ENCODE measurements at regions not wholly inside any gene's neighbourhood (a gene's known extent, or its start where the extent isn't known, plus 50 kb on each side); places are given as distances from the start of the nearest gene placed in this dataset.

DNA sequence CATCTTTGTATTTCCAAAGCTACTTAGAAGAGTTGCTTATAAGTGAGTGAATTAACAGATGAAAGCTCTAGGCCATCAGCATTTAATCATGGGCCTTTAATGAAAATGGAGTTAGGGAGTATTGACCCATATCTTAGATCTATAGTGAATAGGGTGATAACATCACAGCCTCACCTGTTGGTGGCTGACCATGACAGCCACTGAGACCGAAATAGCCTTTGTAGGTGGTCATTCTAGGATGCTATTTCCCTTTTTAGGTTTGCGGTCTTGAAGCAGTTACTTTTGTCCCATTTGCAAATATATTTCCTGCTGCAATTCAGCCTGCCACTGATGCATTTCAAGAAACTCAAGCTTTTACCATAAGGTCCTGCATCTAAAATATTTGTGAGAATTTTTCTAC is 410.1 kb upstream of the LYPLAL1 start:
- H3K4me1 ChIP-seq (replicated peaks in 1 of 2; ENCODE audit: control insufficient read depth in 2 of 2, insufficient read depth in 2 of 2, low read length in 2 of 2) = no peaks in the 10 kb centered on the region
- H3K9me1 ChIP-seq (ENCODE audit: control insufficient read depth, insufficient read depth, low read length) = no peaks in the 10 kb centered on the region
- no peak overlapping the region for H3K27ac ChIP-seq (ENCODE audit: extremely low read depth, low read depth, low read length)
- POLR2A ChIA-PET = no interaction called here
- no peak overlapping the region for H3K4me2 ChIP-seq (ENCODE audit: insufficient read depth, low read length)
- no peak overlapping the region for H2AFZ ChIP-seq (ENCODE audit: low read depth, low read length)
- DNase-seq (ENCODE audit: extremely low read depth in 1 of 4, low spot score in 3 of 4) = no peak
- 2% methylated on average over 2 of the region's 2 CpGs for WGBS (ENCODE audit: insufficient coverage, low coverage, missing lambda C conversion rate)
- BruUV-seq (replicated peaks) = no TSS peak
- no peaks in the 10 kb centered on the region for H4K20me1 ChIP-seq (replicated peaks; ENCODE audit: control insufficient read depth, insufficient read depth, low read length)
- ATAC-seq = no peak
- in situ Hi-C loops (cut with MboI) (no loop called here), intact Hi-C loops (cut with micrococcal nuclease) (no loop called here)
- no peaks in the 10 kb centered on the region for H3K79me2 ChIP-seq (ENCODE audit: control insufficient read depth, insufficient read depth, low read length)
- no peak overlapping the region for H3K9ac ChIP-seq (ENCODE audit: insufficient read depth in 1 of 2, low read depth in 2 of 2, low read length in 2 of 2)
- CTCF ChIA-PET (ENCODE audit: low intra/inter-chr PET ratio) = no interaction called here
- no peaks in the 10 kb centered on the region for H3K36me3 ChIP-seq (ENCODE audit: control insufficient read depth, insufficient read depth, low read length)
- no peaks in the 10 kb centered on the region; the same call in 1 of the 2 replicates for H3K9me3 ChIP-seq (replicated peaks; ENCODE audit: control insufficient read depth, insufficient read depth, low read depth, low read length)
- no peak for FAIRE-seq
- no peaks in the 10 kb centered on the region for H3K27me3 ChIP-seq (ENCODE audit: control insufficient read depth in 2 of 2, insufficient read depth in 2 of 2, low read length in 2 of 2)
- no peak overlapping the region for H3K4me3 ChIP-seq
- TF ChIP-seq DMBX1 (CRISPR knock-in tag; IDR thresholded peaks at IDR 0.05; ENCODE audit: borderline replicate concordance) = no peak
- TF ChIP-seq, protein P1, sequence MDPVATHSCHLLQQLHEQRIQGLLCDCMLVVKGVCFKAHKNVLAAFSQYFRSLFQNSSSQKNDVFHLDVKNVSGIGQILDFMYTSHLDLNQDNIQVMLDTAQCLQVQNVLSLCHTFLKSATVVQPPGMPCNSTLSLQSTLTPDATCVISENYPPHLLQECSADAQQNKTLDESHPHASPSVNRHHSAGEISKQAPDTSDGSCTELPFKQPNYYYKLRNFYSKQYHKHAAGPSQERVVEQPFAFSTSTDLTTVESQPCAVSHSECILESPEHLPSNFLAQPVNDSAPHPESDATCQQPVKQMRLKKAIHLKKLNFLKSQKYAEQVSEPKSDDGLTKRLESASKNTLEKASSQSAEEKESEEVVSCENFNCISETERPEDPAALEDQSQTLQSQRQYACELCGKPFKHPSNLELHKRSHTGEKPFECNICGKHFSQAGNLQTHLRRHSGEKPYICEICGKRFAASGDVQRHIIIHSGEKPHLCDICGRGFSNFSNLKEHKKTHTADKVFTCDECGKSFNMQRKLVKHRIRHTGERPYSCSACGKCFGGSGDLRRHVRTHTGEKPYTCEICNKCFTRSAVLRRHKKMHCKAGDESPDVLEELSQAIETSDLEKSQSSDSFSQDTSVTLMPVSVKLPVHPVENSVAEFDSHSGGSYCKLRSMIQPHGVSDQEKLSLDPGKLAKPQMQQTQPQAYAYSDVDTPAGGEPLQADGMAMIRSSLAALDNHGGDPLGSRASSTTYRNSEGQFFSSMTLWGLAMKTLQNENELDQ (CRISPR knock-in tag; IDR thresholded peaks at IDR 0.05; ENCODE audit: borderline replicate concordance) = no peak
- no peak for TF ChIP-seq ZNF740 (CRISPR knock-in tag; IDR thresholded peaks at IDR 0.05)
- no peak for TF ChIP-seq ZNF740 (tag; IDR thresholded peaks at IDR 0.05)
- TF ChIP-seq ZFP36 (IDR thresholded peaks at IDR 0.05; ENCODE audit: low read depth, low read length, partially characterized antibody) = no peak
- TF ChIP-seq MYNN (IDR thresholded peaks at IDR 0.05) = no peak
- TF ChIP-seq MYNN (CRISPR knock-in tag; IDR thresholded peaks at IDR 0.05) = no peak
- no peak for TF ChIP-seq MTF1 (CRISPR knock-in tag; IDR thresholded peaks at IDR 0.05; ENCODE audit: borderline replicate concordance)
- TF ChIP-seq ZBTB1 (CRISPR knock-in tag; IDR thresholded peaks at IDR 0.05; ENCODE audit: borderline replicate concordance, low read depth) = no peak
- TF ChIP-seq, protein P2, sequence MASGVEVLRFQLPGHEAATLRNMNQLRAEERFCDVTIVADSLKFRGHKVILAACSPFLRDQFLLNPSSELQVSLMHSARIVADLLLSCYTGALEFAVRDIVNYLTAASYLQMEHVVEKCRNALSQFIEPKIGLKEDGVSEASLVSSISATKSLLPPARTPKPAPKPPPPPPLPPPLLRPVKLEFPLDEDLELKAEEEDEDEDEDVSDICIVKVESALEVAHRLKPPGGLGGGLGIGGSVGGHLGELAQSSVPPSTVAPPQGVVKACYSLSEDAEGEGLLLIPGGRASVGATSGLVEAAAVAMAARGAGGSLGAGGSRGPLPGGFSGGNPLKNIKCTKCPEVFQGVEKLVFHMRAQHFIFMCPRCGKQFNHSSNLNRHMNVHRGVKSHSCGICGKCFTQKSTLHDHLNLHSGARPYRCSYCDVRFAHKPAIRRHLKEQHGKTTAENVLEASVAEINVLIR (CRISPR knock-in tag; IDR thresholded peaks at IDR 0.05) = no peak
- TF ChIP-seq MBD1 (CRISPR knock-in tag; IDR thresholded peaks at IDR 0.05) = no peak
- no peak for TF ChIP-seq MCM7 (IDR thresholded peaks at IDR 0.05)
- no peak for TF ChIP-seq TOE1 (IDR thresholded peaks at IDR 0.05; ENCODE audit: borderline replicate concordance)
- no peak for TF ChIP-seq TOE1 (CRISPR knock-in tag; IDR thresholded peaks at IDR 0.05; ENCODE audit: borderline replicate concordance, low read depth)
- no peak for TF ChIP-seq ZNF146 (CRISPR knock-in tag; IDR thresholded peaks at IDR 0.05; ENCODE audit: unreplicated experiment)
